ENCODE measurements at regions not wholly inside any gene's neighbourhood (a gene's known extent, or its start where the extent isn't known, plus 50 kb on each side); places are given as distances from the start of the nearest gene placed in this dataset.

- FAIRE-seq = no peak
- POLR2A ChIA-PET = no interaction called here
These were observed 151.2 kb upstream of the GPR26 start for GRCh38 chr10:123514996-123515395.

More at GRCh38 chr10:123514996-123515395, 151.2 kb upstream of the GPR26 start:
- Histone ChIP-seq H3K79me2 (ENCODE audit: control insufficient read depth, insufficient read depth, low read length) (no peaks in the 10 kb centered on the region), H3K36me3 (ENCODE audit: control insufficient read depth in 2 of 2, extremely low read depth in 1 of 2, insufficient read depth in 2 of 2, low read length in 2 of 2) (no peaks in the 10 kb centered on the region), H3K9me1 (replicated peaks; ENCODE audit: control insufficient read depth, extremely low read depth, insufficient read depth, low read length) (no peaks in the 10 kb centered on the region), H3K4me1 (ENCODE audit: control insufficient read depth, extremely low read depth, insufficient read depth, low read length) (no peaks in the 10 kb centered on the region), H3K9ac (replicated peaks; ENCODE audit: extremely low read depth, insufficient read depth, low read length) (no peak overlapping the region), H3K4me3 (replicated peaks in 1 of 3; ENCODE audit: insufficient read depth in 1 of 3, low read depth in 1 of 3, low read length in 3 of 3) (no peak overlapping the region), H3K27me3 (ENCODE audit: control insufficient read depth in 2 of 2, insufficient read depth in 2 of 2, low read length in 2 of 2) (no peaks in the 10 kb centered on the region), H3K27ac (ENCODE audit: insufficient read depth, low read depth, low read length) (no peak overlapping the region), H4K20me1 (replicated peaks; ENCODE audit: control insufficient read depth, extremely low read depth, insufficient read depth, low read length) (no peaks in the 10 kb centered on the region), H3K9me3 (replicated peaks; ENCODE audit: control insufficient read depth, insufficient read depth, low read length) (no peaks in the 10 kb centered on the region), H2AFZ (ENCODE audit: low read depth, low read length) (no peak overlapping the region), H3K4me2 (ENCODE audit: insufficient read depth, low read length) (no peak overlapping the region)
- intact Hi-C loops (cut with micrococcal nuclease) (no loop called here), dilution Hi-C loops (cut with MboI; ENCODE audit: extremely low pct_ligation_motif_present, low sequenced_read_pairs) (no loop called here)
- no TSS peak for BruUV-seq (replicated peaks)
- DNase-seq (ENCODE audit: low read depth, low spot score) = no peak
- TF ChIP-seq CTCF (IDR thresholded peaks at IDR 0.05; ENCODE audit: extremely low read depth in 1 of 2, insufficient read depth in 1 of 2, low read depth in 1 of 2, low read length in 2 of 2) (no peak), MAX (IDR thresholded peaks at IDR 0.05; ENCODE audit: insufficient read depth, insufficient read length) (no peak), GATA2 (IDR thresholded peaks at IDR 0.05; ENCODE audit: insufficient read depth, insufficient read length, low read depth, low read length) (no peak), MYC (IDR thresholded peaks at IDR 0.05; ENCODE audit: low read depth, low read length) (no peak), POLR2A (IDR thresholded peaks at IDR 0.05; ENCODE audit: low read depth, low read length) (no peak), EZH2 (IDR thresholded peaks at IDR 0.05; ENCODE audit: borderline replicate concordance, low read depth, low read length, severe bottlenecking) (no peak), FOS (IDR thresholded peaks at IDR 0.05; ENCODE audit: borderline replicate concordance, insufficient read depth, low read length) (no peak), POLR2AphosphoS5 (IDR thresholded peaks at IDR 0.05; ENCODE audit: insufficient read depth, low read depth, low read length) (no peak), JUN (IDR thresholded peaks at IDR 0.05; ENCODE audit: borderline replicate concordance, insufficient read depth, insufficient read length, low read depth) (no peak)
- CTCF ChIA-PET = no interaction called here
